ENCODE measurements at regions not wholly inside any gene's neighbourhood (a gene's known extent, or its start where the extent isn't known, plus 50 kb on each side); places are given as distances from the start of the nearest gene placed in this dataset.

DNA sequence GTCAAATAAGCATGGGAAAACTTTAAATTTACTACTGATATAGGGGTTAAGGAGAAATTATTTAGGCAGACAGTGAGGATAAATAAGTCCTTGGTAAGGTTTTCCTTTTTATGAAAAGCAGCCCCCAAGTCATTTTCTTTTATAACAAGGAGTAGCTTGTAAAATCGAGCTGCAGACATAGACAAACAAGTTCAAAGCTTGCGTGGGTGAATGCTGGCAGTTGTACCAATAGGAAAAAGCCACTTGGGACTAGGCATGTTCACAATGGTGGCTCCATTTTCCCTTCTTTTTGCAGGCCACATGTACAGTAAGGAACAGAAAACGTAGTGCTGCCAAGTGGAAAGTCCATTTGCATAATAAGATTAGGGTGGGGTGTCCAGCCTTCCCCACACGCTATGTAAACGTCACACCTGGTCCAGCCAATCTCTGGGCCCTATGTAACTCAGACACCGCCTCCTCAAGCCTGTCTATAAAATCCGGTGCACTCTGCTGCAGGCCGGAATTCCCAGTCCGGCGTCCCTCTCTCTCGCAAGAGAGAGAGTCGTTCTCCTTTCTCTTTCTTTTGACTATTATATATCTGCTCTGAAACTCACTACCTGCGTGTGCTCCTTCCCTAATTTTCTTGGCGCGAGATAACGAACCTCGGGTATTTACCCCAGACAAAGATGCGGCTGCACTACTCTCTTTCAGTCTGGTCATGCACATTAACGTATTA lies 217.1 kb upstream of the MAN1A1 start (continued):
- TF ChIP-seq, protein P1, sequence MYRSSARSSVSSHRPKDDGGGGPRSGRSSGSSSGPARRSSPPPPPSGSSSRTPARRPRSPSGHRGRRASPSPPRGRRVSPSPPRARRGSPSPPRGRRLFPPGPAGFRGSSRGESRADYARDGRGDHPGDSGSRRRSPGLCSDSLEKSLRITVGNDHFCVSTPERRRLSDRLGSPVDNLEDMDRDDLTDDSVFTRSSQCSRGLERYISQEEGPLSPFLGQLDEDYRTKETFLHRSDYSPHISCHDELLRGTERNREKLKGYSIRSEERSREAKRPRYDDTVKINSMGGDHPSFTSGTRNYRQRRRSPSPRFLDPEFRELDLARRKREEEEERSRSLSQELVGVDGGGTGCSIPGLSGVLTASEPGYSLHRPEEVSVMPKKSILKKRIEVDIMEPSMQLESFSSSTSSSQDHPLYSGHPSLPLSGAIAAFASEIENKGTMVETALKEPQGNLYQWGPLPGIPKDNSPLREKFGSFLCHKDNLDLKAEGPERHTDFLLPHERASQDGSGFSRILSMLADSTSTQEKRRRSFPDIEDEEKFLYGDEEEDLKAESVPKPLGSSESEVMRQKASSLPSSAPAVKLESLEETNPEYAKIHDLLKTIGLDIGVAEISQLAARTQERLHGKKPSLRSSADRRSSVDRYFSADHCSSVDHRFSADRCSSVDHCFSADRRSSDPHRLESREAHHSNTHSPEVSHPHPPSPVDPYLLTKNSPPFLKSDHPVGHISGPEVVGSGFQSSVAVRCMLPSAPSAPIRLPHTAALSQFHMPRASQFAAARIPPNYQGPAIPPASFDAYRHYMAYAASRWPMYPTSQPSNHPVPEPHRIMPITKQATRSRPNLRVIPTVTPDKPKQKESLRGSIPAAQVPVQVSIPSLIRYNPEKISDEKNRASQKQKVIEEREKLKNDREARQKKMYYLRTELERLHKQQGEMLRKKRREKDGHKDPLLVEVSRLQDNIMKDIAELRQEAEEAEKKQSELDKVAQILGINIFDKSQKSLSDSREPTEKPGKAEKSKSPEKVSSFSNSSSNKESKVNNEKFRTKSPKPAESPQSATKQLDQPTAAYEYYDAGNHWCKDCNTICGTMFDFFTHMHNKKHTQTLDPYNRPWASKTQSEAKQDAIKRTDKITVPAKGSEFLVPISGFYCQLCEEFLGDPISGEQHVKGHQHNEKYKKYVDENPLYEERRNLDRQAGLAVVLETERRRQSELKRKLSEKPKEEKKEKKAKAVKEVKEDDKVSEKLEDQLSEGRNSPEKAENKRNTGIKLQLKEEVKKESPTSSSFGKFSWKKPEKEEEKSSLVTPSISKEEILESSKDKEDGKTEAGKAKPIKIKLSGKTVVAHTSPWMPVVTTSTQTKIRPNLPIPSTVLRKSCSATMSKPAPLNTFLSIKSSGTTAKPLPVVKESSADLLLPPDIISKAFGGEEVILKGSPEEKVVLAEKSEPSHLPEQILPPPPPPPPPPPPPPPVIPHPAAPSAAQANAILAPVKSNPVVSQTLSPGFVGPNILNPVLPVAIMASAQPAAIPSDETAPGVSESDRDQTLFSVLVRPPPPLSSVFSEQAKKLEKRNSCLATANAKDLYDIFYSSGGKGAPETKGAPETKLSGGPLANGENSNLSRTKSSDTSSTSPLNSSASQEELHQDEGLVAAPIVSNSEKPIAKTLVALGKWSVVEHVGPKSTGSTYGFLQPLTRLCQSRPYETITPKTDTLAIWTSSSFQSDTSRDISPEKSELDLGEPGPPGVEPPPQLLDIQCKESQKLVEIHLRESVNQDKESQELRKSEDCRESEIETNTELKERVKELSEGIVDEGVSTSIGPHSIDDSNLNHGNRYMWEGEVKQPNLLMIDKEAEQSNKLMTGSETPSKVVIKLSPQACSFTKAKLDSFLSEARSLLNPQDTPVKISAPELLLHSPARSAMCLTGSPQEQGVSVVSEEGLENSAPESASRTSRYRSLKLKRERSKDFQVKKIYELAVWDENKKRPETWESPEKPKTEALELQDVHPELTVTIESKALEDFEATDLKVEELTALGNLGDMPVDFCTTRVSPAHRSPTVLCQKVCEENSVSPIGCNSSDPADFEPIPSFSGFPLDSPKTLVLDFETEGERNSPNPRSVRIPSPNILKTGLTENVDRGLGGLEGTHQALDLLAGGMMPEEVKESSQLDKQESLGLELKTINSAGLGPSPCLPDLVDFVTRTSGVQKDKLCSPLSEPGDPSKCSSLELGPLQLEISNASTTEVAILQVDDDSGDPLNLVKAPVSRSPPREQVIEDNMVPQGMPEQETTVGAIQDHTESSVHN (IDR thresholded peaks at IDR 0.05; ENCODE audit: borderline replicate concordance in 1 of 2, low read depth in 1 of 2) = no peak
- TF ChIP-seq SMC3 (conservative IDR thresholded peaks at IDR 0.05; ENCODE audit: insufficient read depth, low read depth, low read length) = no peak
- TF ChIP-seq IRF2 (CRISPR knock-in tag; IDR thresholded peaks at IDR 0.05) = no peak
- TF ChIP-seq ZNF583 (CRISPR knock-in tag; IDR thresholded peaks at IDR 0.05) = no peak
- TF ChIP-seq, protein P2, sequence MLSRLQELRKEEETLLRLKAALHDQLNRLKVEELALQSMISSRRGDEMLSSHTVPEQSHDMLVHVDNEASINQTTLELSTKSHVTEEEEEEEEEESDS (CRISPR knock-in tag; IDR thresholded peaks at IDR 0.05) = no peak
- TF ChIP-seq STAG1 (CRISPR knock-in tag; IDR thresholded peaks at IDR 0.05; ENCODE audit: borderline replicate concordance) = no peak
- TF ChIP-seq, protein P3, sequence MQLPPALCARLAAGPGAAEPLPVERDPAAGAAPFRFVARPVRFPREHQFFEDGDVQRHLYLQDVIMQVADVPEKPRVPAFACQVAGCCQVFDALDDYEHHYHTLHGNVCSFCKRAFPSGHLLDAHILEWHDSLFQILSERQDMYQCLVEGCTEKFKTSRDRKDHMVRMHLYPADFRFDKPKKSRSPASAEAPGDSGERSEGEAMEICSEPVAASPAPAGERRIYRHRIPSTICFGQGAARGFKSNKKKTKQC (CRISPR knock-in tag; IDR thresholded peaks at IDR 0.05) = no peak
- no peak for TF ChIP-seq ZFP30 (CRISPR knock-in tag; IDR thresholded peaks at IDR 0.05; ENCODE audit: borderline replicate concordance)
- no peak for TF ChIP-seq TCFL5 (CRISPR knock-in tag; conservative IDR thresholded peaks at IDR 0.05)
- TF ChIP-seq BHLHE40 (IDR thresholded peaks at IDR 0.05; ENCODE audit: low read length) = no peak
- no peak for TF ChIP-seq RAD51 (IDR thresholded peaks at IDR 0.05; ENCODE audit: borderline replicate concordance, low read depth)
- TF ChIP-seq KLF6 (CRISPR knock-in tag; IDR thresholded peaks at IDR 0.05; ENCODE audit: borderline replicate concordance) = no peak
- no peak for TF ChIP-seq CBFA2T3 (IDR thresholded peaks at IDR 0.05)
- TF ChIP-seq KLF16 (IDR thresholded peaks at IDR 0.05) = peak; percentile 73
- no peak for TF ChIP-seq ZNF175 (CRISPR knock-in tag; IDR thresholded peaks at IDR 0.05; ENCODE audit: low read depth)
- TF ChIP-seq EHMT2 (IDR thresholded peaks at IDR 0.05) = no peak
- no peak for TF ChIP-seq BCOR (IDR thresholded peaks at IDR 0.05)
- TF ChIP-seq, protein P4, sequence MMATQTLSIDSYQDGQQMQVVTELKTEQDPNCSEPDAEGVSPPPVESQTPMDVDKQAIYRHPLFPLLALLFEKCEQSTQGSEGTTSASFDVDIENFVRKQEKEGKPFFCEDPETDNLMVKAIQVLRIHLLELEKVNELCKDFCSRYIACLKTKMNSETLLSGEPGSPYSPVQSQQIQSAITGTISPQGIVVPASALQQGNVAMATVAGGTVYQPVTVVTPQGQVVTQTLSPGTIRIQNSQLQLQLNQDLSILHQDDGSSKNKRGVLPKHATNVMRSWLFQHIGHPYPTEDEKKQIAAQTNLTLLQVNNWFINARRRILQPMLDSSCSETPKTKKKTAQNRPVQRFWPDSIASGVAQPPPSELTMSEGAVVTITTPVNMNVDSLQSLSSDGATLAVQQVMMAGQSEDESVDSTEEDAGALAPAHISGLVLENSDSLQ (IDR thresholded peaks at IDR 0.05) = peak; percentile 76
